SKM-1 (cell line): ENCODE measurements at regions not wholly inside any gene's neighbourhood (a gene's known extent, or its start where the extent isn't known, plus 50 kb on each side); places are given as distances from the start of the nearest gene placed in this dataset.
"Not testable (repeated sequence)": the region's sequence is repeated elsewhere in the genome, so short reads cannot be mapped to it uniquely, and the experiment has no call there.

Source experiments
- DNase-seq: peaks from one replicate; lab custom pipeline; 2025; ENCODE audit not compliant: unreplicated experiment; lab: John Stamatoyannopoulos, UW

- DNase-seq, result no peak
Observed at GRCh38 chrY:7730071-7730470, 818.5 kb upstream of the AMELY start.

DNA sequence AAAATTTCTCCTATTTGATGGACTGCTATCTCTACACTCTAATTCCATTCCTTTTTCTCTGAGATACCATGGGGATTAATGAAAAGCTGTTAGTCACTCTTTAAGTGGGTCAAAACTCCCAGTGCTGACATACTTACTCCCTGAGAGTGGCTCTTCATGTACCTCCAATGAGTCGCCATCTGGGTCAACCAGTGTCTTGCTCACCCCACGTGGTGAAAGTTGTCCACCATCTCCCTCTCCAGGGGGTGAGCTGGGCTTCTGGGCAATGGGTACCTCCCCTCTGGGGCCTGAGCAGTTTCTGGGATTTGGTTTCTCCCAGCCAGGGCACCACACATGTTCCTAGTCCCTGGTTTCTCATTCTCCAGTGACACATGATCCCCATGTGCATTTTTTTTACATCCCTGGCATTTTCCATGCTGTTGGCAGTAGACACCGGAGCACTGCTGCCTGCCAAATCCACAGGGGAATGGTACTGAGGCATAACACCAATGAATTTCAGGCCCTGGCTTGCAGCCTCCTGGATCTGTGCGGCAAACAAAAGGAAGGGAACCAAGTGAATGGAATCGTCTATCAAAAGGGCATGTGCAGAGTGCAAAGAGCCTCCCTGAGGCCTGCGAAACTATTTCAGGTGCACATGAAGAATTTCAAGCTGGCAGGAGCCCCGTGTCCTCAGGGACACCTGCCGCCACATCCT lies 817.9 kb upstream of the AMELY start:
- no peak for DNase-seq

- no peak for DNase-seq
Observed at GRCh38 chrY:7728935-7729317, 817.4 kb upstream of the AMELY start.

GRCh38 chrY:7725791-7726460 lies 814.4 kb upstream of the AMELY start:
- no peak for DNase-seq

- peak; percentile 64 for DNase-seq
Observed at GRCh38 chrY:7723991-7724632, 812.6 kb upstream of the AMELY start.

DNA sequence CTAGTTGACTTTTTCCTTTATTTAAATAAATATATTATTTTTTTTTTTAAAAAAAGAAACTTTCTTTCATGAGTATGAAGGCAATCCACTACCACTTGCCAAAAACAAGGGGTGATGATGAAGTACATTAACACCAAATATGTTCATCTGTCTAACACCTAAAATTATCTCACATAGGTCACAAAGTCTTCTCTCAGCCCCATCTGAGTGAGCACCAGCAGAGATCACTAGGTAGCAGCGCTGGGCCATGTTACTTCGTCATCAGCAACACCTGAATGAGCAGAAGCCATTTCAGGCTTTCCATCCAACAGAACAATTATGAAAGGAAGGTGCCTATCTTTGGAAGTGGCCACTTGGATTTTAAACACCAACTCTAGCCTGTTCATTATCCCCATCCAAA lies 811.6 kb upstream of the AMELY start:
- DNase-seq, result no peak

DNA sequence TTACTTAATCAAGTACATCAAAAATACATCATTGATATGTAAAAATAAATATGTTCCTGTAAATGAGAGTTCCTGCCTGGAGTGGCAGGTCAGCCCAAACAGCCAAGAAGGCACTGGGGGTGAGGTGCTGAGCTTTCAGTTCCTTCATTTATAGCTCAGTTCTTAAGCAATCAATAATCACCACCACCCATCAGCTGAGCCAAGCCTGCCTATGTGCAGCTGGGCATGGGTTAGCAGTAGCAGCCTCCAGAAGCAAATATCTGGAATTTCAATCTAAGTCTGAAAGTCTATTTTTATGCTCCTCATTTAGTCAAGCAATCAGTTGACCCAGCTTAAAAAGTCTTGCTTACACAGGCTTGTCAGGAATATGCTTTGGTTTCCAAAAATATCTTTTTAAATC lies 811.0 kb upstream of the AMELY start:
- no peak for DNase-seq

DNA sequence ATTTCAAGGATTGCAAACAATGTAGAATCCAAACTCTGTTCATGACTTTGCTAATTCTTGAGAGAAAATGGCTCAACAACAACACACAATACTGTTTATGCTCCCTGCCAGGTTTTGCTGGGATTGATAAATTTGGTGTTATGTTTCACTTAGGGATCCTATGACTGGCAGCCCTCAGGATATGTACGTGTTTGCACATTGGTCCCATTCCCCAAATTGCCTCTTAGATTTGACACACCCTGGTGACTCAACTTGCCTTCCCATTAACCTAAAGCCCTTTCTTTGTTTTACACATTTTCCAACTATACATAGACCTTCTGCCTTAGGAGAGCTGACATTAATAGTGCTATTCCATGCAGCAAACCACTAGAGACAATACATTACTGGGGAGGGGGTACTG lies 809.4 kb upstream of the AMELY start:
- no peak for DNase-seq

GRCh38 chrY:7719271-7719670 lies 807.7 kb upstream of the AMELY start:
- DNase-seq, result no peak

DNA sequence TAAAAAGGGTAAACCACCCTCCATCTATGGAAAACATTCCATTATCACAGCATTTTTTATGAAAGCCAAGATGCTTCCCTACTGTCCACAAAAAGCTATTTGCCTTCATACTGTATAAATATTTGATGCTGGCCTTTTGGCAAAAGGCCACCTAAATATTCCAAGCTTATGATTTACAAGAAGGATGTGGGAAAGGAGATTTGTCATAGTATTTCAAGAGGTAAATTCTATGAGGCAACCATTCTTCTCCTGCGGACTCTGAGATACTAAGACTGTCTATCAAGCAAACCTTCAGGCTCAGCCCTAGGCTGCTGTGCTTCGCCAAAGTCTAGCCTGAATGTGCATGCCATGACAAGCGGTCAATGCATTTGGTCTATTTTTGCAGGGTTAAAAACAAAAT lies 807.1 kb upstream of the AMELY start:
- DNase-seq, result no peak

DNA sequence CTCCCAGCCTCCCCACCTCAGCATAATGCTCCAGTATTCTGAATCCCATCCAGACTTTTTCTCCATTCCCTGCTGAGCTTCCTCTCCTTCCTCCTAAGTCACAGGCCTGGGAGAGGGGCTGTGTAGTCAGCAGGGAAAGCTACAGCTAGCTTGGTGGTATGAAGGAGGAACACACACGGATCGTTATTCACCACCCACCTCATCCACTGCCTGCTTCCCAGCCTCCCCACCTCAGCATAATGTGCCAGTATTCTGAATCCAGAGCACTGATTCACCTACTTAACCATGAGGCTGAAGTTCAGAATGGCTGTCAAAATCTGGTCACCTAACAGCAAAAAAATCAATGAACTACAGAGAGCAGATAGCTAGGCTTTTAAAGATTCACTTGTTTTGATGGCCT lies 806.6 kb upstream of the AMELY start:
- DNase-seq, result no peak

GRCh38 chrY:7714426-7714825 lies 802.9 kb upstream of the AMELY start:
- DNase-seq, result no peak

DNA sequence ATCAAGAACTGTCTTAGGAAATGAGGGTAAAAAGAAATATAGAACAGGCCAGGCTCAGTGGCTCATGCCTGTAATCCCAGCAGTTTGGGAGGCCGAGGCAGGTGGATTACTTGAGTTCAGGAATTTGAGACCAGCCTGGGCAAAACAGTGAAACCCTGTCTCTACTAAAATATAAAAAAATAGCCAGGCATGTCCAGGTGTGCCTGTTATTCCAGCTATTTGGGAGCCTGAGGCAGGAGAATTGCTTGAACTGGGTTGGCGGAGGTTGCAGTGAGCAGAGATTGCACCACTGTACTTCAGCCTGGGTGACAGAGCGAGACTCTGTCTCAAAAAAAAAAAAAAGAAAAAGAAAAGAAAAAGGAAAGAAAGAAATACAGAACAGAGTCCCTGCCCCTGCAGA lies 802.2 kb upstream of the AMELY start:
- DNase-seq, result not testable (repeated sequence)

GRCh38 chrY:7712289-7712688 lies 800.7 kb upstream of the AMELY start:
- no peak for DNase-seq

- no peak for DNase-seq
Observed at GRCh38 chrY:7703578-7704140, 792.1 kb upstream of the AMELY start.

- DNase-seq, result no peak
Observed at GRCh38 chrY:7702481-7702880, 790.9 kb upstream of the AMELY start.

- DNase-seq, result no peak
Observed at GRCh38 chrY:7701676-7702075, 790.1 kb upstream of the AMELY start.

GRCh38 chrY:7697506-7697905 lies 786.0 kb upstream of the AMELY start:
- DNase-seq, result no peak

- DNase-seq, result no peak
Observed at GRCh38 chrY:7692701-7693100, 781.1 kb upstream of the AMELY start.

- no peak for DNase-seq
Observed at GRCh38 chrY:7687086-7687485, 775.5 kb upstream of the AMELY start.

- DNase-seq, result no peak
Observed at GRCh38 chrY:7684546-7684945, 773.0 kb upstream of the AMELY start.

DNA sequence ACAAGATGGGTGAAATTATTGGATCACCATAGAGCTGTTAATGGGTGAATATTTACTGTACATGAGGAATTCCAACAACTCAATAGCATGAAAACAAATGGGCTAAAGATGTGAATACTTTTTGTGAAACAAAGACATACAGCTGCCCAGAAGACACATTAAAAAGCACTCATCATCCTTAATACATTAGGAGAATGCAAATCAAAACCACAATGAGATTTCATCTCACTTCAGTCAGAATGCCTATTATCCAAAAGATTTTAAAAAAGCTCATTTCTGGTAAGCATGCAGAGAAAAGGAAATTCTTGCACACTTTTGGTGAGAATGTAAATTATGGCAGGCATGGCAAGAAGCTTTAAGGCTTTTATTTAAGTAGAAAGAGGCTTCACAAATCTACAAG lies 770.8 kb upstream of the AMELY start:
- DNase-seq, result no peak
